ENCODE measurements at regions not wholly inside any gene's neighbourhood (a gene's known extent, or its start where the extent isn't known, plus 50 kb on each side); places are given as distances from the start of the nearest gene placed in this dataset.

DNA sequence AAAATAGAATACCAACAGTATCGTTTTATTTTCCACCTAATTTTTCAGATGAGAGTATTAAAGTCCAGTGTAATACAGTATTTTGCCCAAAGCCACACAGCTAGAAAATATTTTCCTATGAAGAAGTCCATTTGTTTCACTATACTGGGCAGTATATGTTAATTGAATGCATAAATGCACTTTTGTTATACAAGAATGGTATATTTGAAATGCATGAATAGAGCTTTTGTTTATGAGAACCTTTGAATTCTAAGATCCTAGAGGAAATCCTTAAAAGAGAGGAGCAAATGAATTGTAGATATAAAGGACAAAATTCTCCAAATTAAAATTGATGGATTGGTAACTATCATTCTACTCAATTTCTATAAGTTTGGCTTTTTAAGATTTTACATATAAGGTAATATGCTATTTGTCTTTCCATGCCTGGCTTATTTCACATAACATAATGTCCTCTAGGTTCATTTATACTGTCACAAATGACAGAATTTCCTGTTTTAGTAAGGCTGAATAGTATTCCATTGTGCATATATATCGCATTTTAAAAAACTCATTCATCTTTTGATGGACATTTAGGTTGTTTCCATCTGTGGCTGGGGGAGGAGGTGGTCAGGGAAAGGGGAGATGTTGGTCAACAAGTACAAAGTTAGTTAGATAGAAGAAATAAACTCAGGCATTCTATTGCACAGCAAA is 136.6 kb upstream of the DCN start:
- no peak for DNase-seq (ENCODE audit: low read depth in 2 of 2)

DNA sequence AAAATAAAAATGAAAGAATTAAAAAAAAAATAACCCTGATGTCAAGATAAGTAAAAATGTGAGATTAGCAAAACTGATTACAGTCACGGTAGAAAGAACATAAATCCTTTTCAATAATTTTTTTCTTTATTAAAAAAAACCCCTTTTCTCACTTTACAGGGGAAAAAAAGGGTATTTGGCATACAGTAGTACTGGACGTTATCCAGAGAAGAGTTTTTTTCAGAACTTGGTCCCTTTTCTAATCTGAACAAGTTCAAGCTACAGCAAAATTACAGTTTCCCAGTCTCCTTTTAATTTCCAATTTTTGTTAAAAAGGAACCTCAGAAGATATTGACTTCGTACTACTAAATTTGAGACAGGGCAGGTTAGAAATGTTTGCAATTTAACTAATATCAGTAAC is 134.7 kb upstream of the DCN start:
- no peak for DNase-seq (ENCODE audit: low read depth in 2 of 2)

DNA sequence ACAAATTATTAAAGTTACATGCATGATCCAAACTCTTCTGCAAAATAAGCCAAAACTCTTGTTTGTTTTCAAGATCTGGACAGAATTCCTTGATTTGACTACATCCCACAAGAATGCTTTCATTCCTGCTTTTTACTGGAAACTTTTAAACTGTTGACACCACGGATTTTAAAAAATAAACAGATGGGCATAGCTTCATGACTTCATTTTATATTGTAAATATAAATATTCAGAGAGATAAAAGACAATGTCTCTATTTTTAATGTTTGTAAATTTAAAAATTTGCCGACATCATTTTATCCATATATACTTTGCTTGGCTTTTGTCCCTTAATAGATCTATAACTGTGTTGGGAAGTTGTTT is 134.3 kb upstream of the DCN start:
- no peak for DNase-seq (ENCODE audit: low read depth in 2 of 2)

DNA sequence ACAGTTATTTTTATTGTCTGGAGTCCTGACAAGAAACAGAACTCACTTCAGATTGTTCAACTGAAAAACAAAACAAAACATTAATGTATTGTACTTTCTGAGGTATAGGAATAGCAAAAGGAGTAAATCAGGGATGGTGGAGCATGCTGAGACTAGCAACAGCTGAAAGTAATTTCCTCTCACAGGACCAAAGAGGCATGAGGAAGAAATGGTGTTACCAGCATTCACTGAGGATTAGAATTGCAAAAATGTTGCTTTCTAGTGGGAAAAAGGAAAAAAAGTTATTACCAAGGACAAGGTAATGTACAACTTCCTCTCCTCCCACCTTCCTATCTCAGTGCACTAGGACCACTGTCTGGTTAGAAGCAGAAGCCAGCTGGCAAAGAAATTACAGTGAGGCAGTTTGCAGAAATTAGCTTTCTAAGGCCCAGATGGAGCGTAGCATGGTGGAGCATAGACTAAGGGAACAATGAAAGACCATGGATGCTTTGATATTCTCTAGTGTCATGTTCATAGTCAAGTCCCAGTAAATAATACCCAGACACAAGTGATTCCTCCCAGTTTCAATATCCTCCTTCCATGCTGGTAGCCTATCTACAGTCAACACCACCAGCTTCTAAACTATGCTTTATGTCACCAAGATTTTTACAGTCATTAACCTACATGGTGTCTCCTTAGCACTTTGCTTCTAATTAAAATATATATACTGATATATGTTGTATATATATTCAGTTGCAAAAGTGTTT is 133.7 kb upstream of the DCN start:
- DNase-seq (ENCODE audit: low read depth in 2 of 2), result no peak

DNA sequence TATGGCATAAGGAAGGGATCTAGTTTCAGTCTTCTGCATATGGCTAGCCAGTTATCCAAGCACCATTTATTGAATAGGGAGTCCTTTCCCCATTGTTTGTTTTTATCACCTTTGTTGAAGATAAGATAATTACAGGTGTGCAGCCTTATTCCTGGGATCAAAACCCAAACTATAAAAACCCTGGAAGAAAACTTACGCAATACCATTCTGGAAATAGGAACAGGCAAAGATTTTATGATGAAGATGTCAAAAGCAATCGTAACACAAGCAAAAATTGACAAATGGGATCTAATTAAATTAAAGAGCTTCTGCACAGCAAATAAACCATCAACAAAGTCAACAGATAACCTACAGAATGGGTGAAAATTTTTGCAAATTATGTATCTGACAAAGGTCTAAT is 128.5 kb upstream of the DCN start:
- no peak for DNase-seq (ENCODE audit: low read depth in 2 of 2)

DNA sequence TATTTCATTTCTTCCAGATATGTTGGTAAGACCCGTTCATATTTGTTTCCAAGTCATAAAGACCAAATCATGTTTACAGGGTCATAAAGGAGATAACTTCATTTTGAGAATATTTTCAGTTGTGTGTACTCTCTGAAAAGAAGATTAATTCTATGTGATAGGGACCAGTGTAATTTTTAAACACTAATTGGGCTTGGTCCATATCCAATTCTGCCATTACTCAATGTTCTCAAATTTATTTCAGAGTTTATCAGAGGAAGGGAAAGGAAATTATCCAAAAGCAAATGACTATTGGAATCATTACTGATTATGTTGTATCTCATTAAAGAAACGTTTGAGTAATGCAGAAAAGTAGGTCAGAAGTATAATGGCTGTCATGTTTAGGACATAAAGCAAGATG is 126.8 kb upstream of the DCN start:
- no peak for DNase-seq (ENCODE audit: low read depth in 2 of 2)

DNA sequence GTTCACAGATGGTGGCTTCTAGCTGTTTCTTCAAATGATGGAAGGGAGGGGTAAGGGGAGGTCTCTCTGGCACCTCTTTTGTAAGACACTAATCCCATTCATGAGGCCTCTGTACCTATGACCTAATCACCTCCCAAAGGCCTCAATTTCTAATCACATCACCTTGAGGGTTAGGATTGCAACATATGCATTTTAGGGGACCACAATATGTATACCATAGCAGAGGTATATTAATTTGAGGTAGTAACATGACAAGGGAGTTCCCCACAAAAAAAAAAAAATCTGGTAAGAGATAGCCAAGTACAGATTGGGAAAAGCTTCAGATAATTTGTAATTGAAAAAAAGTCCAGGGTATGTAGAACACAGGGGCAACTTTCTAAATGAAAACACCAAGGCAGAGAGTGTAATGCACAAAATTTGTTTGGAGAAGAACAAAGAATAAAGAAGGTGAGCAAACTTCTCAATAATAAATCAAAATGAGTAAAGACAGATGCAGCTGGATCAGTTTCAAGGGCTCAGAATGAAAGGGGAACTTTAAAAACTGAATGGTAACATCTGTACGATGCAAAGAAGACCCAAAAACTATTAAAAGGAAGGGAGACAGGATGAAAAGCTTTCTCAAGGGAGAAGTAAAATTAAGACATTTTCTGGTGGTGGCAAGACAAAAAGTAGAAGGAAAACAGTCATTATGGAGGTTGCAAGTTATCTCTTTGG is 125.5 kb upstream of the DCN start:
- DNase-seq (ENCODE audit: low read depth in 2 of 2), result no peak

DNA sequence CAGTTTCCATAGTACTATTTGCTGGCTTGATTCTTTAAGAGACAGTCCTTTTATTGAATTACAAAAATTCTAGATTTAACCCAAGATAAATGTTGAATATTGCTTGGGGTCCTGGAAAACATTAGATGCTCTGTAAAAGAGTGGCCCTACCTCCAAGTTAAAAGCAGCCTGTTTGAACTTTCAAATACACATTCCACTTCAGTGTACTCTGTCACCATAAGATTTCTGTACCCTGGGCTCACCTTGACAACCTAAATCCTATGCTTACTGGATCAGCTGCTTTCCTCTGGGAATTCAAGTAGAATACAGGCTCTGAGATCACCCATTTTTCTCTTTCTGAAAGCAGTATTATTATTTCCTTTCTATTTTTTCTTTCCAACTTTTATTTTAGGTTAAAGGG is 107.7 kb upstream of the DCN start:
- no peak for DNase-seq (ENCODE audit: low read depth in 2 of 2)

DNA sequence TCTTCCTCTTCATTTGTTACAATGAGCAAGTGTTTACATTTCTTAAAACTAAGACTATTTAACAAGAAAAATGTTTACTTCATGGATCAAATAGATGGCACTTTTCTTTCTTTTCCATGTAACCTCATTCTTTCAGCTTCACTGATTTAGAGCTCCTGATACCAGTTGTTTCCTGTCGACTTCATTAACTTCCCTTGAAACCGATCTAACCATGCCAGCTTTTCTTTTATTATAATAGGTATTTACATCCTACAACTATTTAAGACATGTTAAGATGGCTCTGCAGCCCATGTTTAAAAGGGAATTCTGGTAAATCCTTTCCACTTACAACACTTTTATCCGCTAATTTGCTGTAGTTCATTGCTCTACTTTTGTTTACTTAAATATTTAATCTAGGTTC is 107.3 kb upstream of the DCN start:
- no peak for DNase-seq (ENCODE audit: low read depth in 2 of 2)

DNA sequence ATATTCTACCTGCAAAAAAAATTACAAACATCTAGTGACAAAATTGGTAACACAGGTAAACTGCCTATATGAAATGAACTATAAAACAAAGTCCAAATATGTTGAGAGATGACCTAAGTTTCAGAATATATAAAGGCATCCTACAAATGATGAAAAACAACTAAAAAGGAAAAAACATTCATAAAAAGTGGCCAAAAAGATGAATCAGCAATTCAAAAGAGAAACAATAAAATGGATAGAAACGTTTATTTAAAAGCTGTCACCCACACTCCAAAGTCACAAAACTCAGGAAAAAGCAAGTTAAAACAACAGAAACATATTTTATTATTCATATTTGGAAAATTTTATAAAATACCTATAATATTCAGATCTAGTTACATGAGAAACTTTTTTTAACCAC is 106.5 kb upstream of the DCN start:
- DNase-seq (ENCODE audit: low read depth in 2 of 2), result no peak

DNA sequence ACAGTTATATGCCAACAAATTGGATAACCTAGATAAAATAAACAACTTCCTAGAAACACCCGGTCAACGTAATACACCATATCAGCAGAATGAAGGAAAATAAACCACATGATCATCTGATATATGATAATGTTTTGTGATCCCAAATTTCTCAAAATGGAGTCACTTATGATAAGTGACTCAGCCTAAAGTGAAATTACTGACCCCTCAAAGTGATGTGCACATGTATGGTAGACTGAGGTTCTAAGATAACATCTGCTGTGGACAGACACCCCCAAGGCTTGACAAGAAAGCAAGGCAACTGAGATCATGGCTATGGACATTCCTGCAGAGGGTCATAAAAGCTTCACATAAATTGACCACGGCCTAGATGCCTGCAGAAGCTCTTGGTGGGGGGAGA is 105.1 kb upstream of the DCN start:
- no peak for DNase-seq (ENCODE audit: low read depth in 2 of 2)

DNA sequence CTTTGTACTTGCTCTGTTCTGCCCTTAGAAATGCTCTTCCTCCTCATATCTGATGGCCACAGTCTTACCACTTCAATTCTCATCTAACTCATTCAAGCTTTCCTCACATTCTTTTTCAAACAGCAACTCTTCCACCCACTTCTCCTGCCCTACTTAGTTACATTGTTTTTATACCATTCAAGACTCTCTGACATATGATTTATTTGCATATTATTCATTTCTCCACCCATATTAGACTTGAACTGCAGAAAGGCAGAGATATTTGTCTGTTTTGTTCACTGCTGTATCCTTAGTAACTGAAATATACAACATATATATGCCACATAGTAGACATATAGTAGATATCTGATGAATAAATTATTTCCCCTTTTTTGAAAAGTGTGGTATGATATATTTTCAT is 95.5 kb upstream of the DCN start:
- DNase-seq (ENCODE audit: low read depth in 2 of 2), result no peak

DNA sequence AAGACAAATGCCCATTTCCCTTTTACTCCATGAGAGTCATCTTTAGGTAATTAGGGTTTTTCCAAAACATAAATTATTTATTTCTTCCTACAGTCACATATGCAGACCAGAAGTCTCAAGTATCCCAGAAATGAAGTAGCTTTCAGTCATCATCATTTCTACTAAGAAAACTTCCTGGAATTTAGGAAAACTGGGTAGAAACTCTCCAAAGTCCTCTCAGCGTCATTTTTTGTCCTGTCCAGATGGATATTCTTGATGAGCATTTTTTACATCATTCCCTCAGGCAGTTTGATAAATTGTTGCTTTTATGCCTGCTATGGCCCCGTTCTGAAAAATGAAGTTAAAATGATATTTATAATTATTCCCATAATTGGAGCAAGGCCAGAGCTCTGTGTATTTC is 93.9 kb upstream of the DCN start:
- no peak for DNase-seq (ENCODE audit: low read depth in 2 of 2)

DNA sequence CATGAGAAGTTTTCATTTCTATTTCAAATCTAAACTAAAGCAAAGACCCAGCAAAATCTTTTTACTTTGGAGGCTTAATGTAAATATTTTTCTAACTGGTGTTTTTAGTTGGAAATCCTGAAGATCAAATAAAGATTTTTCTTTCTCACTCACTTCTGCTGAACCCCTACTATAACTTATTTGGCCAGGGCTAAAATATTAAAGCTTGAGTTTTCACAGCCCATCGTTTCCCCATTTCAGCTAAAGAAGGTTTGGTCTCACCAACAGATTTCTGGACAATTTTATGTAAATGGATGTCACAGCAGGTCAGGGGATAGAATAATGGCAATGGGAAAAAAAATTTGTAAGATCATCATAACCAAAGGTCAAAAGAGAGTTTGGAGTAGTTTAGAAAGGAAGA is 92.7 kb upstream of the DCN start:
- no peak for DNase-seq (ENCODE audit: low read depth in 2 of 2)

DNA sequence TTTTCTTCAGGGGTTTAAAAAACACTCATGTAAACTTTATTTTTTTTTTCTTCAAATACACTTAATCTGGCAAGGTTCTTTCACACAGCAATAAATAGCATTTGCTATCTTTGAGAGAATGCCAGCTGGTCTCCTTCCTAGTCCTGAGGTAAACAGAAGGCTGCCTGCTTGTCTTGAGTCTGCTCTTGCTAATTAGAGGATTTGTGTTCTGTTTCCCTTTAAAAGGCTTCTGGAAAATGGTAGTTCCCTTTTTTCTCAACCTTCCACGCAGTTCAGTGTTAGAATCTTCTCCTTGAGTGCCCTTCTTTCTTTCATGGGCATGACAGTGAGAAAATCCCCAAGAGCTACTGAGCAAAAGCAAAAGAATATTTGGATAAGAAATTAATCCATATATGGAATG is 92.3 kb upstream of the DCN start:
- no peak for DNase-seq (ENCODE audit: low read depth in 2 of 2)

DNA sequence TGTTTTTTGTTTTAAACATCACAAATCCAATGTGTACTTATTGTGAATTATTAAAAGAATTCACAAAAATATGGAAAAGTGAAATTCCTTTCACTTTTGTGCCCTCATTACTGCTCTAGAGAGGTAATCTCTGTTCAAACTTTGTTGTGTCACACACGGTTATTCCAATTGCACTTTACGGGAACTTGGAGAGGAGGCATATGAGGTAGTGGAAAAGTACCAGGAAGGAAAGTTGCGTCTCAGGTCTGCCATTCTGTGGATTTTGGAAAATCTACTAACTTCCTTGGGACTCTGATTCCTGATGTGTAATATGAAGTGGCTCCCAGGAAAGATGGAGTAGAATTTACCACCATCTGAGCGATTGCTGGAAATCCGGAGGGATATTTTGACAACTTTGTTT is 90.9 kb upstream of the DCN start:
- DNase-seq (ENCODE audit: low read depth in 2 of 2), result no peak

DNA sequence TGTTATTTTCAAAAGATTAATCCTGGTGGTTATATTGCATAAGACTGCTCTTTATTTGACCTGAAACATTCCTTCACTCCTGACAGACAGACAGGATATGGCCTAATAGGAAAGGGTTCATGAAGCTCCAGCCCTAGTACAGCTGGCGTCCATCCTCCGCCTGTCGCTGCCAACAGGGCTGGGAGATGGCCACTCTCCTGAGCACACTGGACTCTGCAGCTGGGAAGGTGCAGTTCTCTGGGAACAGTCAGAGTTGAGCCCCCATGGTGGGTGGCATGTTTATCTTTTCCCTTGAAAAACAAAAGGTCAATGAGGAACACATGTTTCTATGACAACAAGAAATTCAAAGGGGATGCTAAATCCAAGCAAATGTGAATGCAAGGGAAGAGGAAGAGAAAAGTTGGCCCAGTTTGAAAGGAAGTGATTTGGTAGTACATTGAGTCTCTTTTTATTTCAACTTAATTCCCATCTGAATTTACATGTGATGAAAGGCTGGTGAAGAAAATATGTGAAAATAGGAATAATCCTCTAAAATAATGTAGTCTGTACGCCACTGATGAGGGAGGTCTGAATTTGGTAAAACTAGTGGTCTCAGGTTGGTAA is 89.9 kb upstream of the DCN start:
- DNase-seq (ENCODE audit: low read depth in 2 of 2), result no peak

DNA sequence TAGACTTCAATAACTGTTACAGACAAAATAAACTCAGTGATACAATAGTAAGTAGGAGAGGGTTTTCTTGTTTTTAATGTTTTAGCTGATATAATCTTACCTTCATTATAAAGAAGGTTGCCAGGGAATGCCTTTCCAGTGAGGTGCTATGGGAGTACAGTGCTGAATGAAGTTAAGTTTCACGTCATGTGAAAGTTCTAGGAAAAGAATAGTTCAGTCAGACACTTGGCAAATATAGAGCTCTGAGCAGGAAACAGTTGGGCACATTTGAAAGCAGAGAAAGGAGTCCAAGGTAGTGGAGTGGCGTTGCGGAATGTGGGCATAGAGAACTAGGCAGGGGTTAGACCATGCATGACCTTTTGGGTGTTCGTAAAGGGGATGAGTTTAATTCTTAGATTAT is 88.6 kb upstream of the DCN start:
- no peak for DNase-seq (ENCODE audit: low read depth in 2 of 2)

DNA sequence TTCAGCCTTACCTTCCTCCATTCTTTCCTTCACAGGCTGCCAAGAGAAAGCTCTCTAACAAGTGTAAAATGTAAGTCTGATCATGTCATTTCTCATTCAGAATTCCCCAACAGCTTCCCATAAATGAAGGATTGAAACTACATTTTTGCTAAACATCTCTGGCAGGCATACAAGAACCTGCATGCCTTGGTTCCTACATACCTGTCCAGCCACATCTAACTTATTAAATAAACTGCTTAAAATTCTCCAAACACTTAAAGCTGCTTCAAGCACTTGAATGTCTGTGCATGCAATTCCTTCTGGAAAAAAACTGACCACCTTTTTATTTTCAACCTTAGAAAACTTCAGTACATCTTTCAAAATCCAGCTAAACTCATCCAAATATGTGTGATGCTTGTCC is 84.4 kb upstream of the DCN start:
- DNase-seq (ENCODE audit: low read depth in 2 of 2), result no peak

DNA sequence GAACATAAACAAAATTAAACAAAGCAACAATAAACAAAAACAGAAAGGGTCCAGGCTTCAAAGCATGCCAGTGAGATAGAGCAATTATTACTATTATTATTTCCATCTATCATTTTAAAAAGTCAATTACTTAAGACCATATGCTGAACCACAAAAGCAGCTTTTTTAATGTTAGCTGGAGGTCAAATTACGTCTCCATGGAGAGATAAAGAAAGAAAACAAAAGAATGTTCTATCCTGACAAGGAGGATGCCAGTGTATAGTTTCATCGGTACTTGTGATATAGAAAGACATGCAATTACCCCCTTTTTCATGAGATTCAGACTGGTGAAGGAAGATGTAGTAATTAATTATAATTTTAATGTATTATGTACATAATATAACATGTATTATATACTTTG is 81.6 kb upstream of the DCN start:
- DNase-seq (ENCODE audit: low read depth in 2 of 2), result no peak

DNA sequence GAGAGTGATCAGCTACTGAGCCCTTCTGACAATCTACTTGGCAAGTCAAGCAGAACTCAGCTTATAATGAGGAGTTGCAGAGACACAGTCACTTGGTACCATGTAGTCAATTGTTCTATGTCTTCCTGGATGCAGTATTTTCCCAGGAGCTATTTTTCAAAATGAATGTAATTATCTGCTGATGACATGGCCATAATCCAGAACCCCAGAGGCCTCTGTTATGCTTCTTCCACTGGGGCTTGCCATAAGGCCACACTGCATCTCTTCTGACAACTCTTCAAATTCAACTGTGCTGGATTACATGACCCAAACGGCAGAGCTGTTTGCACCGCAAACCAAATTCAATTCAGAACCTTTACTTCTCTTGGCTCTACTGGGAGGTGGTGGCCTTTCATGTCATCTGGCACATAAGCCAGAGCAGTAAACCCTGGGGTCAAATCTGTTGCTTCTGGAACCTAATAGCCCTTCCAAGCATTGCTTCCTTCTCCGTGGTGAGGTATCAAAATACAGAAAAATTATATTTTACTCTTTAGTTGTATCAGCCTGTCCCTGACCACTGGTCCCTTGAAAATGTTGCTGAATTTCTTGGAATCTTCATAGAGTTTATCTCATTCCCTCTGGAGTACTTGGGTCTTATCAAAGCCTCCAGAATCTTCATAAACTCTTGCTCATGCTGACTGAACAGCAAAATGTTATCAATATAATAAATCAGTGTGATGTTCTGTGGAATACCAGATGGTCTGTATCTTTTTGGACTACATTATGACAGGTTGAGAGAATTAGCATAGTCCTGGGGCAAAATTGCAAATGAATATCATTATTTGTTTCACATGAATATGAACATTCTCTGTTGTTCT is 79.4 kb upstream of the DCN start:
- no peak for DNase-seq (ENCODE audit: low read depth in 2 of 2)

DNA sequence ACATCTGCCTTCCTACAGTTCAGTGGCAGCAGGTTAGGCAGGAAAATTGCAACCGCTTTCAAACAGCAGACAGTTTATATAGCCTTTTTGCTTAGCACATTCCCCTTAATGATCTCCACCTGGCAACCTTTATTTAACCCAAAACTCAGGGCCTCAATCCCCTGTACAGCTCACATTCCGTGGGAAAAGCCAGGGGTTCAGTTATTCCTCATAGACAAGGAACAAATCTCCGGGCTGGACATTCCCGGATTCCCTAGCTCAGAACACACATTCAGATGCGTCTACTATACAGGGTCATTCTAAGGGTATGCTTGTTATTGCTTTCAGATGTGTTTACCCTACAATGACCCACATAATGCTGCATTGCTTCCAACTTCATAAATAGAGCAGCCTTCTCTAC is 73.8 kb upstream of the DCN start:
- no peak for DNase-seq (ENCODE audit: low read depth in 2 of 2)

All from lung microvascular endothelial cell (primary cell).